Mammary epithelial cell (primary cell): ENCODE measurements at regions not wholly inside any gene's neighbourhood (a gene's known extent, or its start where the extent isn't known, plus 50 kb on each side); places are given as distances from the start of the nearest gene placed in this dataset.

ENCODE experiments used
- CTCF ChIP-seq, 2 donors: IDR thresholded peaks in 1 of 2; conservative IDR thresholded peaks in 1 of 2; 2 replicates each; pipeline ENCODE4 v1.5.1; 2011 to 2012; ENCODE audit warnings: inconsistent platforms in 2 of 2, low read length in 2 of 2, mild to moderate bottlenecking in 2 of 2, control low read depth in 1 of 2, low read depth in 1 of 2; ENCODE audit not compliant: insufficient read depth in 1 of 2; ENCODE audit errors: extremely low read depth in 1 of 2
- EZH2 ChIP-seq: IDR thresholded peaks from 2 replicates; pipeline ENCODE4 v1.6.1; 2012; ENCODE audit warnings: low read length, inconsistent platforms, borderline replicate concordance

- TF ChIP-seq CTCF (conservative IDR thresholded peaks at IDR 0.05 in 1 of 2, IDR thresholded peaks at IDR 0.05 in 1 of 2; ENCODE audit: extremely low read depth in 1 of 2, insufficient read depth in 1 of 2, low read depth in 1 of 2, low read length in 2 of 2) (no peak), EZH2 (no peak)
These were observed 617.5 kb downstream of the TBL1XR1 start for GRCh38 chr3:176579711-176580185.
